Duodenal mucosa (tissue), 2 donors: ENCODE measurements at regions not wholly inside any gene's neighbourhood (a gene's known extent, or its start where the extent isn't known, plus 50 kb on each side); places are given as distances from the start of the nearest gene placed in this dataset.

Source experiments
- H3K27ac ChIP-seq: one replicate; pipeline ENCODE4 v1.7.0; 2013; ENCODE audit warnings: low read depth, low read length
- H3K27me3 ChIP-seq, 2 donors: one replicate each; pipeline ENCODE4 v1.7.0; 2013; ENCODE audit warnings: low read length in 2 of 2, control low read depth in 1 of 2; ENCODE audit not compliant: insufficient read depth in 2 of 2, control insufficient read depth in 1 of 2
- H3K36me3 ChIP-seq, 2 donors: one replicate each; pipeline ENCODE4 v1.7.0; 2013; ENCODE audit warnings: low read length in 2 of 2, control low read depth in 1 of 2; ENCODE audit not compliant: insufficient read depth in 2 of 2, control insufficient read depth in 1 of 2
- H3K4me1 ChIP-seq, 2 donors: one replicate each; pipeline ENCODE4 v1.7.0; 2013; ENCODE audit warnings: low read length in 2 of 2, control low read depth in 1 of 2; ENCODE audit not compliant: insufficient read depth in 2 of 2, control insufficient read depth in 1 of 2
- H3K4me3 ChIP-seq, 2 donors: one replicate each; pipeline ENCODE4 v1.7.0; 2013; ENCODE audit warnings: low read length in 2 of 2, low read depth in 1 of 2
- H3K9ac ChIP-seq, 2 donors: one replicate each; pipeline ENCODE4 v1.7.0; 2013; ENCODE audit warnings: low read length in 2 of 2, low read depth in 1 of 2
- H3K9me3 ChIP-seq, 2 donors: one replicate each; pipeline ENCODE4 v1.7.0; 2013; ENCODE audit warnings: low read length in 2 of 2, control low read depth in 1 of 2; ENCODE audit not compliant: control insufficient read depth in 1 of 2

GRCh38 chr5:82855893-82856550, 221.2 kb downstream of the TMEM167A start:
- Histone ChIP-seq H3K9ac (no peak overlapping the region), H3K9me3 (no peaks in the 10 kb centered on the region), H3K27me3 (no peaks in the 10 kb centered on the region), H3K36me3 (no peaks in the 10 kb centered on the region), H3K27ac (no peak overlapping the region), H3K4me3 (no peak overlapping the region), H3K4me1 (no peaks in the 10 kb centered on the region)

DNA sequence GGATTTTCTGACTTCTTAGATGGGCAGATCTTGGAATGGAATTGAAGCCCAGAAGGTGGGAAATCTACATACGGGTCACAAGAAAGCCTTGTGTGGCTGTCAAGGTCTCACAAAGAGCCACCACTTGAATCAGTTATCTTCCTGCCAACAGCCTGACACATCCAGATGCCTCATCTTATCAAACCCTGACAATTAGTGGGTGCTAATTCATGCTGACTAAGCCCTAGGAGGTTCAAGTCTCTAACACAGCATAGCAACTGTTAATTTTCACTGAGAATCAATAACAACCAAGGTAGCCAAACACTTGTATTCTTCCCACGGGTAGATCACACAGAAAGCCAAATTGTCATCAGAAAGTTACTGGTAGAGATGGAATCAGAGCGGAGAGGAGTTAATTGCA, 222.2 kb downstream of the TMEM167A start:
- Histone ChIP-seq H3K4me1 (no peaks in the 10 kb centered on the region), H3K36me3 (no peaks in the 10 kb centered on the region), H3K9ac (no peak overlapping the region), H3K27ac (no peak overlapping the region), H3K4me3 (no peak overlapping the region), H3K27me3 (no peaks in the 10 kb centered on the region), H3K9me3 (no peaks in the 10 kb centered on the region)

- H3K4me3 ChIP-seq = no peak overlapping the region
- no peaks in the 10 kb centered on the region for H3K9me3 ChIP-seq
- no peak overlapping the region for H3K27ac ChIP-seq
- no peaks in the 10 kb centered on the region for H3K27me3 ChIP-seq
- no peak overlapping the region for H3K9ac ChIP-seq
- no peaks in the 10 kb centered on the region for H3K4me1 ChIP-seq
- no peaks in the 10 kb centered on the region for H3K36me3 ChIP-seq
Observed at GRCh38 chr5:82851471-82851870, 225.7 kb downstream of the TMEM167A start.

GRCh38 chr5:82850393-82850792, 226.8 kb downstream of the TMEM167A start:
- Histone ChIP-seq H3K27me3 (no peaks in the 10 kb centered on the region), H3K36me3 (no peaks in the 10 kb centered on the region), H3K27ac (no peak overlapping the region), H3K4me1 (no peaks in the 10 kb centered on the region), H3K9me3 (no peaks in the 10 kb centered on the region), H3K4me3 (no peak overlapping the region), H3K9ac (no peak overlapping the region)

GRCh38 chr5:82849885-82850284, 227.3 kb downstream of the TMEM167A start:
- Histone ChIP-seq H3K9ac (no peak overlapping the region), H3K4me3 (no peak overlapping the region), H3K36me3 (no peaks in the 10 kb centered on the region), H3K27ac (no peak overlapping the region), H3K9me3 (no peaks in the 10 kb centered on the region), H3K27me3 (no peaks in the 10 kb centered on the region), H3K4me1 (no peaks in the 10 kb centered on the region)

DNA sequence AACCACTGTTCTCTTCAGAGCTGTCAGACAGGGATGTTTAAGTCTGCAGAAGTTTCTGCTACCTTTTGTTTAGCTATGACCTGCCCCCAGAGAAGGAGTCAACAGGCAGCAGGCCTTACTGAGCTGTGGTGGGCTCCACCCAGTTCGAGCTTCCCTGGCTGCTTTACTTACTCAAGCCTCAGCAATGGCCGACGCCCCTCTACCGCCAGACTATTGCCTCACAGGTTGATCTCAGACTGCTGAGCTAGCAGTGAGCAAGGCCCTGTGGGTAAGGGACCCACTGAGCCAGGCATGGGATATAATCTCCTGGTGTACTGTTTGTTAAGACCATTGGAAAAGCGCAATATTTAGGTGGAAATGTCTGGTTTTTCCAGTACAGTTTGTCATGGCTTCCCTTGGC, 229.6 kb downstream of the TMEM167A start:
- Histone ChIP-seq H3K4me1 (no peaks in the 10 kb centered on the region), H3K9me3 (no peaks in the 10 kb centered on the region), H3K9ac (no peak overlapping the region), H3K4me3 (no peak overlapping the region), H3K27me3 (no peaks in the 10 kb centered on the region), H3K27ac (no peak overlapping the region), H3K36me3 (no peaks in the 10 kb centered on the region)

DNA sequence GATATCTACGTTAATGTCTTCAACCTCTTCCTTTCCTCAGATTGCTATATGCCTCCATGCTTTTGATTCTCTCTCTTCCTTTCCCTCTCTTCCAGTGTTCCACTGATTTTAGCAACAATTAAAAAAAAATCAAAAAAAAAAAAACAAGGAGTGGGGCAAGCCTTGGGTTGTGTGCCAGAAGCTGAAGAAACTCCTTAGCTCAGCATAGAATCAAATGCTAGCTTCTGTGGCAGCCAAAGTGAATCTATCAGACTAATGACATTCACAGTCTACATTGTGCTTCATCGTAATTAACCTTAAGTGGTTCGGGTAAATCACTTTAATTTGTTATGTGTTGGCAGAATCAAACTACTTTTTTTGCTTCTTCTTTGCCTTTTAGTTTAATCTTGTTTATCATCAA, 237.3 kb downstream of the TMEM167A start:
- H3K27ac ChIP-seq = no peak overlapping the region
- no peak overlapping the region for H3K4me3 ChIP-seq
- H3K9ac ChIP-seq = no peak overlapping the region
- no peaks in the 10 kb centered on the region for H3K9me3 ChIP-seq
- no peaks in the 10 kb centered on the region for H3K4me1 ChIP-seq
- H3K36me3 ChIP-seq = no peaks in the 10 kb centered on the region
- H3K27me3 ChIP-seq = no peaks in the 10 kb centered on the region

DNA sequence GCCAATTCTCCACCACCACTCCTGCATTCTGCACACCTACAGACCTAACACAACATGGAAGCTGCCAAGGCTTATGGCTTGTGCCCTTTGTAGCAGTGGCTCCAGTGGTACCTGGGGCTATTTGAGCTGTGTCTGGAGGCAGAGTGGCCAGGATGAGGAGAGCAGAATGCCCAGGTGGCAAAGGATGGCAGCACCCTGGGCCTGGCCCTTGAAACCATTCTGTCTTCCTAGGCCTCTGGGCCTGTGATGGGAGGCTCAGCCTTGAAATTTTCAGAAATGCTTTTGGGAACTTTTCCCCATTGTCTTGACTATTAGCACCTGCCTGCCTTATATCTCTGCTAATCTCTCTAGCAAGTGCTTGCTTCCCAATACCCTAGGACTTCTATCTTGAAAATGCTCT, 241.7 kb downstream of the TMEM167A start:
- H3K36me3 ChIP-seq = no peaks in the 10 kb centered on the region
- H3K4me3 ChIP-seq = no peak overlapping the region
- H3K27me3 ChIP-seq = no peaks in the 10 kb centered on the region
- no peak overlapping the region for H3K9ac ChIP-seq
- H3K9me3 ChIP-seq = no peaks in the 10 kb centered on the region
- H3K27ac ChIP-seq = no peak overlapping the region
- H3K4me1 ChIP-seq = no peaks in the 10 kb centered on the region

DNA sequence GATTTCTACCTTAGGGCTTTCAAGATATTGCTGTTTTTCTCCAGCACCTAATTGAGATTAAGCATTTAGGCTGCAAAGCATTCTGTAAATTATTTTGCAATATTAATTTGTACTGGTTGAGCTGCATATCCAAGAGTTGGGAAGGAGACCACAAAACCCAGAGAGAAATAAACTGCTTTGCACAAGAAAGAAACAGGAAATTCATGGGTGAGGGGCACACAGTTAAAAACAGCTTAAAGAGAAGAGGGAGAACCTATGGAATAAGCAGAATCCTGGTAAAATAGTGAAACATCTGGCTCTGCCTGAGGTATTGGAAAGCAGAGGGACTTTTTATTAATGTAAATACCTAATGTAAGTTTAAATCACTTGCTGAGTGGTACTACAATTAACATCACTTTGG, 243.0 kb downstream of the TMEM167A start:
- H3K9ac ChIP-seq = no peak overlapping the region
- H3K27me3 ChIP-seq = no peaks in the 10 kb centered on the region
- no peaks in the 10 kb centered on the region for H3K4me1 ChIP-seq
- H3K9me3 ChIP-seq = no peaks in the 10 kb centered on the region
- no peaks in the 10 kb centered on the region for H3K36me3 ChIP-seq
- H3K27ac ChIP-seq = no peak overlapping the region
- H3K4me3 ChIP-seq = no peak overlapping the region

DNA sequence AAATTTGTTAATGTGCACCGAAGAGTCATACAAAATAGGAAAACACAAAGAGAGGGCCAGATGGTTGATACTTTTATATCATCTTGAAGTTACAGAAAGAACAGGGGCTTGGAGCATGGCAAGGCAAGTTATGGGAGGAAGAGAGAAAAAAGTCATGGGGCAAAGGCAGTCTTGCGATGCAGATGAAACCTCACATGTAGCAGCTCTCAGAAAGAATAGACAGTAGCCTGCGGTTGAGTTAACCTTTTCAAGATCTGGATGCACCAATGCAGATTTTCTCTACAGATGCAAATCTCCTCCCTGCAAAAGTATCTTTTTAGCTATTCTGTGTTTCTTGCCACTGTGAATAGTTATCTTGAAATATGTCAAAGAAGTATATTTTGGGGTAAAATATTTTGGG, 243.9 kb downstream of the TMEM167A start:
- no peaks in the 10 kb centered on the region for H3K9me3 ChIP-seq
- no peak overlapping the region for H3K9ac ChIP-seq
- H3K27ac ChIP-seq = no peak overlapping the region
- H3K4me1 ChIP-seq = no peaks in the 10 kb centered on the region
- no peak overlapping the region for H3K4me3 ChIP-seq
- H3K27me3 ChIP-seq = no peaks in the 10 kb centered on the region
- no peaks in the 10 kb centered on the region for H3K36me3 ChIP-seq

- no peak overlapping the region for H3K9ac ChIP-seq
- no peak overlapping the region for H3K27ac ChIP-seq
- H3K9me3 ChIP-seq = no peaks in the 10 kb centered on the region
- H3K4me1 ChIP-seq = no peaks in the 10 kb centered on the region
- H3K27me3 ChIP-seq = no peaks in the 10 kb centered on the region
- H3K4me3 ChIP-seq = no peak overlapping the region
- H3K36me3 ChIP-seq = no peaks in the 10 kb centered on the region
Observed at GRCh38 chr5:82832445-82832844, 244.7 kb downstream of the TMEM167A start.
